Muscle of leg (tissue), 3 donors: ENCODE measurements at regions not wholly inside any gene's neighbourhood (a gene's known extent, or its start where the extent isn't known, plus 50 kb on each side); places are given as distances from the start of the nearest gene placed in this dataset.

Experiments
- DNase-seq: peaks from one replicate; pipeline ENCODE4 v3.0.0; 2013
- H3K27ac ChIP-seq: one replicate; pipeline ENCODE4 v1.5.1; 2013; ENCODE audit warnings: mild to moderate bottlenecking, low read length, control low read depth
- H3K27me3 ChIP-seq: one replicate; pipeline ENCODE4 v1.6.1; 2013; ENCODE audit warnings: low read length; ENCODE audit not compliant: control insufficient read depth, insufficient read depth
- H3K36me3 ChIP-seq: one replicate; pipeline ENCODE4 v1.6.1; 2013; ENCODE audit warnings: low read length; ENCODE audit not compliant: control insufficient read depth, insufficient read depth
- H3K4me1 ChIP-seq: one replicate; pipeline ENCODE4 v1.6.1; 2013; ENCODE audit warnings: low read length; ENCODE audit not compliant: control insufficient read depth, insufficient read depth
- H3K4me3 ChIP-seq: one replicate; pipeline ENCODE4 v1.5.1; 2013; ENCODE audit warnings: low read length, control low read depth
- H3K9me3 ChIP-seq: replicated peaks from 2 replicates; pipeline ENCODE4 v1.6.1; 2013; ENCODE audit warnings: low read depth, low read length; ENCODE audit not compliant: control insufficient read depth
- WGBS: methylation state at CpG from one replicate; pipeline ENCODE4 v1.1.5; 2013; ENCODE audit warnings: missing lambda C conversion rate; ENCODE audit not compliant: insufficient coverage; 5-methylcytosine and 5-hydroxymethylcytosine counted together

GRCh38 chr6:99801805-99802204, 192.2 kb downstream of the MCHR2 start:
- no peaks in the 10 kb centered on the region for H3K27me3 ChIP-seq
- no peaks in the 10 kb centered on the region for H3K9me3 ChIP-seq
- H3K4me1 ChIP-seq = no peaks in the 10 kb centered on the region
- no peak for DNase-seq
- no CpG with 5 or more reads among the region's 1 CpG for WGBS
- no peaks in the 10 kb centered on the region for H3K36me3 ChIP-seq
- H3K27ac ChIP-seq = no peak overlapping the region
- no peak overlapping the region for H3K4me3 ChIP-seq

GRCh38 chr6:99802396-99803031, 191.5 kb downstream of the MCHR2 start:
- H3K4me1 ChIP-seq = no peaks in the 10 kb centered on the region
- 20% methylated on average over 1 of the region's 10 CpGs for WGBS
- no peaks in the 10 kb centered on the region for H3K36me3 ChIP-seq
- H3K27ac ChIP-seq = no peak overlapping the region
- H3K4me3 ChIP-seq = no peak overlapping the region
- H3K9me3 ChIP-seq = no peaks in the 10 kb centered on the region
- no peak for DNase-seq
- no peaks in the 10 kb centered on the region for H3K27me3 ChIP-seq

- 71% methylated on average over 2 of the region's 2 CpGs for WGBS
- Histone ChIP-seq H3K27ac (no peak overlapping the region), H3K27me3 (no peaks in the 10 kb centered on the region), H3K4me1 (no peaks in the 10 kb centered on the region), H3K9me3 (no peaks in the 10 kb centered on the region), H3K36me3 (no peaks in the 10 kb centered on the region), H3K4me3 (no peak overlapping the region)
- DNase-seq = no peak
Observed at GRCh38 chr6:99808992-99809391, 185.0 kb downstream of the MCHR2 start.

- Histone ChIP-seq H3K27me3 (no peaks in the 10 kb centered on the region), H3K36me3 (no peaks in the 10 kb centered on the region), H3K9me3 (no peaks in the 10 kb centered on the region), H3K4me3 (no peak overlapping the region), H3K27ac (no peak overlapping the region), H3K4me1 (no peaks in the 10 kb centered on the region)
- DNase-seq = no peak
- WGBS = 80% methylated on average over 1 of the region's 1 CpG
Observed at GRCh38 chr6:99810295-99810694, 183.7 kb downstream of the MCHR2 start.

- WGBS = 100% methylated on average over 1 of the region's 3 CpGs
- H3K9me3 ChIP-seq = no peaks in the 10 kb centered on the region
Observed at GRCh38 chr6:99810942-99811620, 182.9 kb downstream of the MCHR2 start.

GRCh38 chr6:99811636-99812035, 182.4 kb downstream of the MCHR2 start:
- H3K36me3 ChIP-seq = no peaks in the 10 kb centered on the region
- H3K9me3 ChIP-seq = no peaks in the 10 kb centered on the region
- no CpG with 5 or more reads among the region's 1 CpG for WGBS
- DNase-seq = no peak
- H3K27ac ChIP-seq = no peak overlapping the region
- H3K4me1 ChIP-seq = no peaks in the 10 kb centered on the region
- no peak overlapping the region for H3K4me3 ChIP-seq
- no peaks in the 10 kb centered on the region for H3K27me3 ChIP-seq

More at GRCh38 chr6:99810942-99811620, 182.9 kb downstream of the MCHR2 start:
- no peaks in the 10 kb centered on the region for H3K4me1 ChIP-seq
- DNase-seq = no peak
- H3K27me3 ChIP-seq = no peaks in the 10 kb centered on the region
- H3K27ac ChIP-seq = no peak overlapping the region
- no peak overlapping the region for H3K4me3 ChIP-seq
- no peaks in the 10 kb centered on the region for H3K36me3 ChIP-seq

- no CpG with 5 or more reads among the region's 1 CpG for WGBS
- H3K4me1 ChIP-seq = no peaks in the 10 kb centered on the region
Observed at GRCh38 chr6:99813565-99813964, 180.5 kb downstream of the MCHR2 start.

GRCh38 chr6:99814230-99814928, 179.6 kb downstream of the MCHR2 start:
- no peak overlapping the region for H3K27ac ChIP-seq
- no peaks in the 10 kb centered on the region for H3K9me3 ChIP-seq
- H3K27me3 ChIP-seq = no peaks in the 10 kb centered on the region
- 65% methylated on average over 2 of the region's 6 CpGs for WGBS
- DNase-seq = no peak
- H3K4me1 ChIP-seq = no peaks in the 10 kb centered on the region
- no peaks in the 10 kb centered on the region for H3K36me3 ChIP-seq
- no peak overlapping the region for H3K4me3 ChIP-seq

More at GRCh38 chr6:99813565-99813964, 180.5 kb downstream of the MCHR2 start:
- H3K36me3 ChIP-seq = no peaks in the 10 kb centered on the region
- no peaks in the 10 kb centered on the region for H3K27me3 ChIP-seq
- no peak overlapping the region for H3K27ac ChIP-seq
- H3K4me3 ChIP-seq = no peak overlapping the region
- H3K9me3 ChIP-seq = no peaks in the 10 kb centered on the region
- DNase-seq = no peak

GRCh38 chr6:99816795-99817194, 177.2 kb downstream of the MCHR2 start:
- Histone ChIP-seq H3K27ac (no peak overlapping the region), H3K27me3 (no peaks in the 10 kb centered on the region), H3K4me1 (no peaks in the 10 kb centered on the region), H3K36me3 (no peaks in the 10 kb centered on the region), H3K9me3 (no peaks in the 10 kb centered on the region), H3K4me3 (no peak overlapping the region)
- DNase-seq = no peak
- no CpG with 5 or more reads among the region's 5 CpGs for WGBS

GRCh38 chr6:99818161-99818560, 175.9 kb downstream of the MCHR2 start:
- no peak overlapping the region for H3K4me3 ChIP-seq
- DNase-seq = no peak
- WGBS = no CpG with 5 or more reads among the region's 2 CpGs

More at GRCh38 chr6:99818161-99818560, 175.9 kb downstream of the MCHR2 start:
- no peaks in the 10 kb centered on the region for H3K4me1 ChIP-seq
- H3K27ac ChIP-seq = no peak overlapping the region
- no peaks in the 10 kb centered on the region for H3K36me3 ChIP-seq
- no peaks in the 10 kb centered on the region for H3K27me3 ChIP-seq
- H3K9me3 ChIP-seq = no peaks in the 10 kb centered on the region
